Karpas-422 (cell line): ENCODE measurements at regions not wholly inside any gene's neighbourhood (a gene's known extent, or its start where the extent isn't known, plus 50 kb on each side); places are given as distances from the start of the nearest gene placed in this dataset.

Experiments
- DNase-seq: peaks from one replicate; pipeline ENCODE4 v3.0.0-alpha.2; 2015
- H2AFZ ChIP-seq: fragments of 200-600 bp; sonication (generic); 2 replicates; pipeline ENCODE4 v1.6.1; 2014; ENCODE audit warnings: antibody characterized with exemption, low read length, mixed read lengths
- H3K27ac ChIP-seq: fragments of 200-600 bp; sonication (generic); 2 replicates; pipeline ENCODE4 v1.5.1; 2014; ENCODE audit warnings: mild to moderate bottlenecking, low read length, moderate library complexity
- H3K27me3 ChIP-seq: fragments of 200-600 bp; sonication (generic); 2 replicates; pipeline ENCODE4 v1.6.1; 2014; ENCODE audit warnings: low read length, mixed read lengths
- H3K36me3 ChIP-seq: fragments of 200-600 bp; sonication (generic); 2 replicates; pipeline ENCODE4 v1.6.1; 2014; ENCODE audit warnings: low read length, mixed read lengths; ENCODE audit not compliant: insufficient read depth
- H3K4me1 ChIP-seq: fragments of 200-600 bp; sonication (generic); 2 replicates; pipeline ENCODE4 v1.6.1; 2014; ENCODE audit warnings: mild to moderate bottlenecking, low read length, mixed read lengths
- H3K4me2 ChIP-seq: fragments of 200-600 bp; sonication (generic); 2 replicates; pipeline ENCODE4 v1.6.1; 2014; ENCODE audit warnings: low read length, low read depth, mild to moderate bottlenecking; ENCODE audit not compliant: poor library complexity, severe bottlenecking
- H3K4me3 ChIP-seq: fragments of 200-600 bp; sonication (generic); 2 replicates; pipeline ENCODE4 v1.5.1; 2014; ENCODE audit warnings: mild to moderate bottlenecking, antibody characterized with exemption, low read length, mixed read lengths
- H3K79me2 ChIP-seq: fragments of 200-600 bp; sonication (generic); 2 replicates; pipeline ENCODE4 v1.6.1; 2014; ENCODE audit warnings: mild to moderate bottlenecking, low read length, mixed read lengths
- H3K9ac ChIP-seq: fragments of 200-600 bp; sonication (generic); 2 replicates; pipeline ENCODE4 v1.6.0; 2014; ENCODE audit warnings: low read length
- H3K9me2 ChIP-seq: fragments of 200-600 bp; sonication (generic), shearing (Covaris generic); replicated peaks from 2 replicates; pipeline ENCODE4 v1.6.0; 2014; ENCODE audit warnings: mild to moderate bottlenecking, low read length, moderate library complexity; ENCODE audit not compliant: insufficient read depth
- H3K9me3 ChIP-seq: fragments of 300-700, 200-600 bp; sonication (generic); 2 replicates; pipeline ENCODE4 v1.6.1; 2014; ENCODE audit warnings: low read length, mixed read lengths
- H4K20me1 ChIP-seq: fragments of 200-600 bp; sonication (generic); 2 replicates; pipeline ENCODE4 v1.6.1; 2014; ENCODE audit warnings: mild to moderate bottlenecking, antibody characterized with exemption, low read length, low read depth; ENCODE audit not compliant: insufficient read depth

DNA sequence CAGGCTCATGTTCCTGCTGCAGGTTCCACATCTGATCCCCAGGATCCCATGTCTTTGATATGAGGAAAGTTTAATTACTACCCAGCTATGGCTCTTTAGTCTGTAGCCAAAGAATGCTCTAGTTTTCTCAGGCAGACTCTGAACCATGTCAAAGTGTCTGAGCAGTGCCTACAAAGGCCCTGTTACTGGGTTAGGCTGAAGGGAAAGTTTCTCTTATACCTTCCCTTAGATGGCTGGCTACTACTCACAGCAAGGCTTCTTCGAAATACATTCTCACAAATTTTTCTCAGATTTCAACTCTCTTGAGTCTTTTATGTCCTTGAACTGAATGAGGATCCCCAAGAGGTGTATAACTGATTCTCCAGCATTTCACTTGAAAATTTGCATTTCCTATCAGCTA, 102.4 kb downstream of the NR1D2 start:
- no peak overlapping the region for H3K4me3 ChIP-seq
- H3K79me2 ChIP-seq: no peaks in the 10 kb centered on the region
- H3K9ac ChIP-seq: no peak overlapping the region
- H3K4me2 ChIP-seq: no peak overlapping the region
- no peak overlapping the region for H2AFZ ChIP-seq
- DNase-seq: no peak
- H3K9me2 ChIP-seq: no peaks in the 10 kb centered on the region
- no peaks in the 10 kb centered on the region for H4K20me1 ChIP-seq
- no peaks in the 10 kb centered on the region for H3K9me3 ChIP-seq
- no peaks in the 10 kb centered on the region for H3K36me3 ChIP-seq
- no peaks in the 10 kb centered on the region for H3K27me3 ChIP-seq
- peaks cover 12% of the 10 kb centered on the region for H3K4me1 ChIP-seq
- no peak overlapping the region for H3K27ac ChIP-seq

GRCh38 chr3:24048843-24049242, 103.8 kb downstream of the NR1D2 start:
- Histone ChIP-seq H3K4me3 (no peak overlapping the region), H3K9me2 (no peaks in the 10 kb centered on the region), H3K4me1 (peaks cover 12% of the 10 kb centered on the region), H2AFZ (no peak overlapping the region), H3K27ac (no peak overlapping the region), H3K4me2 (no peak overlapping the region), H3K36me3 (no peaks in the 10 kb centered on the region), H3K27me3 (no peaks in the 10 kb centered on the region), H3K9me3 (no peaks in the 10 kb centered on the region), H3K9ac (no peak overlapping the region), H4K20me1 (no peaks in the 10 kb centered on the region), H3K79me2 (no peaks in the 10 kb centered on the region)
- DNase-seq: no peak

DNA sequence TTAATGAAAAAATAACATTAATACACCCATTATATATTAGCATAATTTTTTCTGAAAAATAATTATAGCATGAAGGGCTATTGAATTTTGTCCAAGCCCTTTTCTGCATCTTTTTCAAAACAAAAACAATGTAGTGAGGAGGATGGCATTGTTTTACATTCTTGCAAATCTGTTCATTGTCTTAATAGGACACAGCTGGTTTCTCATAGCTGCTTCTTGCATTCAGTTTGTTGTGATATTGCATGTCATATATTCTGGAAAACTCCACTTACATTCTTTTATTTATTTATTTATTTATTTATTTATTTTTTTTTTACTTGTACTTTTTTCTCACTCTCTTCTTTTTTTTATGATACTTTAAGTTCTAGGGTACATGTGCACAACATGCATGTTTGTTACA, 107.4 kb downstream of the NR1D2 start:
- no peak overlapping the region for H3K4me2 ChIP-seq
- no peak overlapping the region for H3K27ac ChIP-seq
- no peaks in the 10 kb centered on the region for H3K9me2 ChIP-seq
- DNase-seq: no peak
- H3K36me3 ChIP-seq: no peaks in the 10 kb centered on the region
- H4K20me1 ChIP-seq: no peaks in the 10 kb centered on the region
- no peaks in the 10 kb centered on the region for H3K4me1 ChIP-seq
- no peak overlapping the region for H3K4me3 ChIP-seq
- H3K27me3 ChIP-seq: no peaks in the 10 kb centered on the region
- H3K9me3 ChIP-seq: no peaks in the 10 kb centered on the region
- no peak overlapping the region for H2AFZ ChIP-seq
- no peaks in the 10 kb centered on the region for H3K79me2 ChIP-seq
- no peak overlapping the region for H3K9ac ChIP-seq

DNA sequence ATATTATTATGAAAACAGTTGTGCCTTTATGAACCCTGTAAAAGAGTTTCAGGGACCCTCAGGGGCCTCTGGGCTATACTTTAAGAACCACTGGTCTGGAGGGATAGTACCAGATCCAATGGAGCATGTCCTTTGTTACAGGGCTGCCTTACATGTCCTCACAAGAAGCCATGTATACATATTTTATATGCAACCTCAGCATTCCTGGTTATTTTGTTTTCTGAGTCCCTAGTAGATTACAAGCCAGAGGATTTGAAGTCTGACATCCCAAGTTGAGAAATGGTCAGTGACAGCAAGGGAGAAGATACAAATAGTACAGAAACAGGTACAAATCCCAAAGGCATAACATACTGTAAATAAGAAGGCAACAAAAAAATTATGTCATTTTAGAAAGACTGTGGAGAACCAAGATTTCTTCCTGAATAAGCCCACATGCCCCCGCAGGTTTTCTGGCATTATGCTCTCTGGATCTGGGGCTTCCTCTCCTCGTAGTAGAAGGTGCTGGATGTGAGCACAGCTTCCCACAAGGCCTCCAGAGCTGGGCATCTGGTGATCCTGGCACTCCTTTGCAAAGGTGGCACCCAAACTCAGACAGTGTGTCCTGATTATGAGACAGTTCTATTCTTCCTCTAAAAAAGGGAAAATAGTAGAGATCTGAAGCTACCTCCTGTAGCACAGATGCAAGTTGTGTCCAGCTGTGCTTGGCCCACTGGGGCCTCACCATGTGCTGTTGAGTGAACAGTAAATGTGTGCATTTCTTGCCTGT, 114.0 kb downstream of the NR1D2 start:
- Histone ChIP-seq H2AFZ (no peak overlapping the region), H4K20me1 (no peaks in the 10 kb centered on the region), H3K27me3 (no peaks in the 10 kb centered on the region), H3K9me3 (no peaks in the 10 kb centered on the region), H3K79me2 (no peaks in the 10 kb centered on the region), H3K9ac (no peak overlapping the region), H3K27ac (no peak overlapping the region), H3K9me2 (no peaks in the 10 kb centered on the region), H3K4me2 (no peak overlapping the region), H3K4me1 (no peaks in the 10 kb centered on the region), H3K36me3 (no peaks in the 10 kb centered on the region), H3K4me3 (no peak overlapping the region)
- no peak for DNase-seq

DNA sequence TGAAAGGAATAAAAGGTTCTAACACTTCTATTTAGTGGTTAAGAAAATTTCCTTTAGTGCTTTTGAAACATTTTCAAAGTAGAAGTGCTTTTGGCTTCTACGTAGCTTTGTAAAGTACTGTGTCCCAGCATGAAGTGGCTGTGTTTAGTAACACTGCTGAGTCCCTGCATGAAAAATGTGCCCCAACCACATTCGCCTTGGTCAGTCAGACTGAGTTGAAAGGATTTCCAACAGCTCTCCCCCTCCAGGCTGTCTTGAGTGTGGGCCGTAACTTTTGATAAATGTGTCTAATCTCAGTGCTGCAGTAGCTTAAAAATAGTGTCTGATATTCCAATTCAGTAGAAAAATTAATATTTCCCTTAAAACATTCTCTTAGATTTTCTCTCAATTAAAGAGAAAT, 115.0 kb downstream of the NR1D2 start:
- no peaks in the 10 kb centered on the region for H3K4me1 ChIP-seq
- no peak overlapping the region for H3K9ac ChIP-seq
- H3K27ac ChIP-seq: no peak overlapping the region
- H3K4me3 ChIP-seq: no peak overlapping the region
- H3K79me2 ChIP-seq: no peaks in the 10 kb centered on the region
- no peaks in the 10 kb centered on the region for H3K36me3 ChIP-seq
- no peak overlapping the region for H2AFZ ChIP-seq
- no peak for DNase-seq
- no peaks in the 10 kb centered on the region for H4K20me1 ChIP-seq
- no peak overlapping the region for H3K4me2 ChIP-seq
- no peaks in the 10 kb centered on the region for H3K9me2 ChIP-seq
- H3K27me3 ChIP-seq: no peaks in the 10 kb centered on the region
- no peaks in the 10 kb centered on the region for H3K9me3 ChIP-seq

- no peaks in the 10 kb centered on the region for H3K9me2 ChIP-seq
- H3K4me3 ChIP-seq: no peak overlapping the region
- no peaks in the 10 kb centered on the region for H3K36me3 ChIP-seq
- H3K27me3 ChIP-seq: 0 out of 2 replicates have a peak, but pooled peaks cover 3% of the 10 kb centered on the region
- H3K4me2 ChIP-seq: no peak overlapping the region
- H3K79me2 ChIP-seq: no peaks in the 10 kb centered on the region
- no peaks in the 10 kb centered on the region for H3K9me3 ChIP-seq
- no peak overlapping the region for H3K27ac ChIP-seq
- no peaks in the 10 kb centered on the region for H3K4me1 ChIP-seq
- no peak overlapping the region for H2AFZ ChIP-seq
- H3K9ac ChIP-seq: no peak overlapping the region
- H4K20me1 ChIP-seq: no peaks in the 10 kb centered on the region
- DNase-seq: no peak
Observed at GRCh38 chr3:24062916-24063315, 117.8 kb downstream of the NR1D2 start.
